ENCODE measurements at regions not wholly inside any gene's neighbourhood (a gene's known extent, or its start where the extent isn't known, plus 50 kb on each side); places are given as distances from the start of the nearest gene placed in this dataset.

GRCh38 chr4:181731900-181732299 is 511.3 kb upstream of the TENM3 start:
- 0% methylated on average over 1 of the region's 1 CpG for WGBS (ENCODE audit: low lambda C conversion rate)
- H3K4me1 ChIP-seq (ENCODE audit: insufficient read depth, low read length): no peaks in the 10 kb centered on the region
- FAIRE-seq (no peak), ATAC-seq (no peak), DNase-seq (ENCODE audit: low spot score) (no peak)
- no peak overlapping the region for H2AFZ ChIP-seq (ENCODE audit: low read length)
- no peaks in the 10 kb centered on the region for H4K20me1 ChIP-seq (ENCODE audit: insufficient read depth, low read length)
- no peaks in the 10 kb centered on the region for H3K9me3 ChIP-seq (ENCODE audit: low read length)
- no peak overlapping the region for H3K4me3 ChIP-seq (replicated peaks in 1 of 3; ENCODE audit: insufficient read depth in 1 of 3, low read depth in 2 of 3, low read length in 3 of 3)
- ChIA-PET POLR2A (no interaction called here), CTCF (ENCODE audit: low intra/inter-chr PET ratio, low total read pairs) (no interaction called here)
- no peak overlapping the region for H3K9ac ChIP-seq (ENCODE audit: insufficient read depth, low read depth, low read length)
- TF ChIP-seq GPN1 (CRISPR knock-in tag; IDR thresholded peaks at IDR 0.05; ENCODE audit: borderline replicate concordance): no peak
- TF ChIP-seq AFF4 (CRISPR knock-in tag; IDR thresholded peaks at IDR 0.05): no peak
- TF ChIP-seq ZNF614 (CRISPR knock-in tag; IDR thresholded peaks at IDR 0.05; ENCODE audit: borderline replicate concordance): no peak
- TF ChIP-seq PLSCR1 (CRISPR knock-in tag; IDR thresholded peaks at IDR 0.05; ENCODE audit: borderline replicate concordance): no peak
- no peak for TF ChIP-seq ZNF770 (CRISPR knock-in tag; IDR thresholded peaks at IDR 0.05)
- no peak for TF ChIP-seq SAP130 (CRISPR knock-in tag; IDR thresholded peaks at IDR 0.05; ENCODE audit: low read depth)
- TF ChIP-seq MAFF (IDR thresholded peaks at IDR 0.05; ENCODE audit: low read depth, low read length): peak; percentile 65
- TF ChIP-seq ZNF10 (CRISPR knock-in tag; IDR thresholded peaks at IDR 0.05; ENCODE audit: borderline replicate concordance, low read depth): no peak
- TF ChIP-seq ZSCAN25 (CRISPR knock-in tag; IDR thresholded peaks at IDR 0.05): no peak
- TF ChIP-seq TGIF2 (CRISPR knock-in tag; IDR thresholded peaks at IDR 0.05): no peak
- no peak for TF ChIP-seq ATAD3A (CRISPR knock-in tag; IDR thresholded peaks at IDR 0.05)
- TF ChIP-seq MAFK (conservative IDR thresholded peaks at IDR 0.05 in 1 of 2, IDR thresholded peaks at IDR 0.05 in 1 of 2; ENCODE audit: low read length in 2 of 2): peak; percentile 59 to 70
- H3K27me3 ChIP-seq (ENCODE audit: control insufficient read depth in 1 of 2, insufficient read depth in 2 of 2, low read length in 2 of 2): no peaks in the 10 kb centered on the region; a peak in 1 of 5 replicates
- H3K79me2 ChIP-seq (ENCODE audit: insufficient read depth, low read length): no peaks in the 10 kb centered on the region
- H3K4me2 ChIP-seq (ENCODE audit: low read depth, low read length): no peak overlapping the region
- no peaks in the 10 kb centered on the region for H3K36me3 ChIP-seq (replicated peaks in 1 of 2; ENCODE audit: control insufficient read depth in 1 of 2, insufficient read depth in 2 of 2, low read length in 2 of 2)
- H3K27ac ChIP-seq (ENCODE audit: extremely low read length, insufficient read depth, low read length): no peak overlapping the region
- in situ Hi-C loops (cut with HindIII; ENCODE audit: extremely low pct_ligation_motif_present, low pct_unique_long_range_greater_than_20kb): no loop called here
- no TSS peak for BruUV-seq (replicated peaks)
- intact Hi-C loops (cut with micrococcal nuclease; ENCODE audit: unreplicated experiment): loop anchor here (5.0 to 10.0 kb wide), 2 partner anchors 1240 to 1677 kb away; no protein-coding TSS in a partner anchor

Measured in HepG2 (cell line).